Hepatocyte (in vitro differentiated cells): ENCODE measurements at regions not wholly inside any gene's neighbourhood (a gene's known extent, or its start where the extent isn't known, plus 50 kb on each side); places are given as distances from the start of the nearest gene placed in this dataset.

ENCODE experiments used
- DNase-seq: peaks from one replicate; pipeline ENCODE4 v3.0.0-alpha.2; 2016; ENCODE audit warnings: low spot score
- H2AFZ ChIP-seq: fragments of 200-600 bp; sonication (generic); 2 replicates; pipeline ENCODE4 v1.6.0; 2016; ENCODE audit warnings: antibody characterized with exemption, mild to moderate bottlenecking
- H3K27ac ChIP-seq: fragments of 200-600 bp; sonication (generic); 2 replicates; pipeline ENCODE4 v1.5.1; 2016; ENCODE audit warnings: mild to moderate bottlenecking
- H3K27me3 ChIP-seq: fragments of 200-600 bp; sonication (generic); 2 replicates; pipeline ENCODE4 v1.6.1; 2016
- H3K36me3 ChIP-seq: fragments of 200-600 bp; sonication (generic); replicated peaks from 2 replicates; pipeline ENCODE4 v1.5.1; 2016; ENCODE audit warnings: low read depth; ENCODE audit not compliant: insufficient read depth
- H3K4me1 ChIP-seq: fragments of 200-600 bp; sonication (generic); 2 replicates; pipeline ENCODE4 v1.5.1; 2016; ENCODE audit warnings: mild to moderate bottlenecking, moderate library complexity; ENCODE audit not compliant: insufficient read depth
- H3K4me2 ChIP-seq: fragments of 200-600 bp; sonication (generic); 2 replicates; pipeline ENCODE4 v1.6.0; 2016
- H3K4me3 ChIP-seq: fragments of 200-600 bp; sonication (generic); 2 replicates; pipeline ENCODE4 v1.5.1; 2016; ENCODE audit warnings: mild to moderate bottlenecking
- H3K79me2 ChIP-seq: fragments of 200-600 bp; sonication (generic); 2 replicates; pipeline ENCODE4 v1.6.0; 2017; ENCODE audit warnings: mild to moderate bottlenecking
- H3K9me2 ChIP-seq: fragments of 200-600 bp; sonication (generic); replicated peaks from 2 replicates; pipeline ENCODE4 v1.6.0; 2017; ENCODE audit warnings: mild to moderate bottlenecking; ENCODE audit not compliant: insufficient read depth
- H3K9me3 ChIP-seq: fragments of 200-600 bp; sonication (generic); 2 replicates; pipeline ENCODE4 v1.5.1; 2016; ENCODE audit warnings: low read depth, mild to moderate bottlenecking
- H4K20me1 ChIP-seq: fragments of 200-600 bp; sonication (generic); 2 replicates; pipeline ENCODE4 v1.6.0; 2016; ENCODE audit warnings: mild to moderate bottlenecking; ENCODE audit not compliant: insufficient read depth, poor library complexity, severe bottlenecking
- CTCF ChIP-seq: fragments of 200-600 bp; sonication (generic); IDR thresholded peaks from 2 replicates; pipeline ENCODE4 v1.5.1; 2016; ENCODE audit warnings: antibody characterized with exemption, mild to moderate bottlenecking; ENCODE audit not compliant: poor library complexity
- EZH2 ChIP-seq: fragments of 200-600 bp; sonication (generic); IDR thresholded peaks from 2 replicates; pipeline ENCODE4 v1.6.1; 2016; ENCODE audit warnings: antibody characterized with exemption, mild to moderate bottlenecking, borderline replicate concordance
- EZH2phosphoT487 ChIP-seq: fragments of 200-600 bp; sonication (generic); IDR thresholded peaks from one replicate; pipeline ENCODE4 v1.6.1; 2018; ENCODE audit warnings: antibody characterized with exemption, mild to moderate bottlenecking, low read depth, moderate library complexity; ENCODE audit not compliant: unreplicated experiment, severe bottlenecking
- WGBS: methylation state at CpG from one replicate; pipeline ENCODE4 v1.1.6; 2016; ENCODE audit warnings: low lambda C conversion rate; ENCODE audit errors: missing lambda C conversion rate; 5-methylcytosine and 5-hydroxymethylcytosine counted together

DNA sequence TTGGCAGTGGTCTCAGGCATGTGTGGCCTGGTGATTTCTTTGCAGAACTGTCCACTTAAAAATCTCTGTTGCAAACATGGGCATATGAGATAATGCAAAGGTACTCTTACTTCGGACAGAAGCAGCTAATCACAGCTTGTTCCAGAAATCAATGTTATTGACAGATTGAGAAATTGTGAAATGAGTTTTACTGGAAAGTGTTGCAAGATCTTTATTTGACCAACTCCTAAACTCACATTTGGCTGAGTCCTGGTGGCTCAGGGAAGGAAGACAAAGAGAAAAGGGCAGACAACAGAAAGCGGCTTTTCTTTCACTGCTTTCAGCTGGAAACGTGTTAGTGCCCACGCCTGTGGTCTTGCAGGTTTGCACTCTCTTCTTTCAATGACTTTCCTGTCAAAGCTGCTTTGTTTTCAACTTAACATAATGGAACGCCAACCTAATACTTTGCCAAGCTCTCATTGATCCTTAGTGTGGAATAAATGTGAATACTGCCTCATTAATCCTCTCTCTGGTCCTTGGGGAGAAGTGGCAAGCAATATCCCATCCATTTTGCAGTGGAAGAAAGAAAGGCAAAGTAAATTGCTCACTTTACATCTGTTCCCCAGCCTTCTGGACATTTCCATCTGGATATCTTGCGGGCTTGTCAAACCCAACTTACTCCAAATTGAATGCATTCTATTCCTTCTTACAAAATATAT, 586.4 kb downstream of the LRRC70 start:
- Histone ChIP-seq H4K20me1 (no peaks in the 10 kb centered on the region), H3K4me2 (no peak overlapping the region), H3K4me1 (no peaks in the 10 kb centered on the region), H2AFZ (no peak overlapping the region), H3K36me3 (no peaks in the 10 kb centered on the region), H3K9me2 (no peaks in the 10 kb centered on the region), H3K9me3 (no peaks in the 10 kb centered on the region), H3K79me2 (no peaks in the 10 kb centered on the region), H3K4me3 (no peak overlapping the region), H3K27me3 (no peaks in the 10 kb centered on the region), H3K27ac (no peak overlapping the region)
- DNase-seq = no peak
- WGBS = 81% methylated on average over 6 of the region's 6 CpGs
- TF ChIP-seq EZH2 = no peak
- no peak for TF ChIP-seq EZH2phosphoT487
- TF ChIP-seq CTCF = no peak

DNA sequence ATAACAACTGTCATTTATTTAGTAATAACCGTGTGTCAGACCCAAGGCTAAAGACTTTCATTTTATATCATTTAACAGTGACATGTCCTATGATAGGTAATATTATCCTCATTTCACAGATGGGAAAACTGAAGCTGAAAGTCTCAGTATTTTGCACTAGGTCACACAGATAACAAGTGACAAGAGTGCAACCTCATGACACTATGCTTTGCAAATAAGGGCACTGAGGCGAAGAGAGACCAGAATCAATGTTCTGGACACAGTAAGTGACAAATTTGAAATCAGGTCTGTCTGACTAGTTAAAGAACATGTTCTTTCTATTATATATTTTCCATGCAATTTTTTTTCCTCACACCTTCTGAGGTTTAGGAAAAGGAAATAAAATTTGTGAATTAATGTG, 585.7 kb downstream of the LRRC70 start:
- DNase-seq = no peak
- Histone ChIP-seq H2AFZ (no peak overlapping the region), H4K20me1 (no peaks in the 10 kb centered on the region), H3K27me3 (no peaks in the 10 kb centered on the region), H3K36me3 (no peaks in the 10 kb centered on the region), H3K27ac (no peak overlapping the region), H3K4me3 (no peak overlapping the region), H3K4me2 (no peak overlapping the region), H3K9me2 (no peaks in the 10 kb centered on the region), H3K4me1 (no peaks in the 10 kb centered on the region), H3K9me3 (no peaks in the 10 kb centered on the region), H3K79me2 (no peaks in the 10 kb centered on the region)
- TF ChIP-seq CTCF (no peak), EZH2phosphoT487 (no peak), EZH2 (no peak)
- 92% methylated on average over 2 of the region's 2 CpGs for WGBS

DNA sequence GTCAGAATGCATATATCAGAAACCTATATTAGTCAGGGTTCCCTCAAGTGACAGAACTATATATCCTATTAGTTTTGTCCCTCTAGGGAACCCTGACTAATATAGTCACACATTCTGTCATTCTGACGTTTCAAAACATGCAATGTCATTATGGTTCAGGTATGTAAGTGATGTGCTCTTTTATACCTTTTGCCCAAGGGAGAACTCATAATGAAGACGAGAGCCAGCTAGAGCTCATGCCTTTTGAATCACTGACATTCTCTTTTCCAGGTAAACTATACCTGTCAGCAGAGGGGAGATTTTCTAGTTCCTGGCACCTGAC, 576.7 kb downstream of the LRRC70 start:
- Histone ChIP-seq H3K27ac (peak overlapping the region; percentile 57), H3K79me2 (no peaks in the 10 kb centered on the region), H3K36me3 (no peaks in the 10 kb centered on the region), H3K4me3 (no peak overlapping the region), H2AFZ (no peak overlapping the region), H4K20me1 (no peaks in the 10 kb centered on the region), H3K27me3 (no peaks in the 10 kb centered on the region), H3K9me3 (no peaks in the 10 kb centered on the region), H3K4me2 (no peak overlapping the region), H3K9me2 (no peaks in the 10 kb centered on the region), H3K4me1 (no peaks in the 10 kb centered on the region)
- DNase-seq = no peak
- no peak for TF ChIP-seq EZH2phosphoT487
- no peak for TF ChIP-seq EZH2
- TF ChIP-seq CTCF = no peak
- 69% methylated on average over 2 of the region's 2 CpGs for WGBS
